Left lung (tissue), 4 donors: ENCODE measurements at regions not wholly inside any gene's neighbourhood (a gene's known extent, or its start where the extent isn't known, plus 50 kb on each side); places are given as distances from the start of the nearest gene placed in this dataset.

ENCODE experiments used
- ATAC-seq: fragments of 200-7000 bp; cut with Tn5 transposase; one replicate; pipeline ENCODE4 v1.9.1; 2020; ENCODE audit warnings: moderate library complexity
- DNase-seq, 4 donors: peaks; one replicate each; pipeline ENCODE4 v3.0.0-alpha.2; 2013 to 2020
- H3K27ac ChIP-seq, 2 donors: fragments of 200-600 bp; sonication (generic) in 1 of 2; one replicate each; pipeline versions ENCODE4 v1.5.0 to v1.8.0; 2020 to 2021
- H3K27me3 ChIP-seq, 2 donors: fragments of 200-600 bp; sonication (generic) in 1 of 2; one replicate each; pipeline versions ENCODE4 v1.5.0 to v1.8.0; 2020 to 2021
- H3K36me3 ChIP-seq, 2 donors: fragments of 200-600 bp; sonication (generic) in 1 of 2; one replicate each; pipeline versions ENCODE4 v1.5.0 to v1.8.0; 2020 to 2021
- H3K4me1 ChIP-seq, 2 donors: fragments of 200-600 bp; one replicate each; pipeline ENCODE4 v1.8.0; 2021
- H3K4me3 ChIP-seq, 2 donors: fragments of 200-600 bp; sonication (generic) in 1 of 2; one replicate each; pipeline versions ENCODE4 v1.5.0 to v1.8.0; 2020 to 2021; ENCODE audit warnings: mild to moderate bottlenecking in 1 of 2
- H3K9me3 ChIP-seq, 2 donors: fragments of 200-600 bp; sonication (generic) in 1 of 2; one replicate each; pipeline versions ENCODE4 v1.5.0 to v1.8.0; 2020 to 2021
- intact Hi-C, 2 donors: fragments of 100-400 bp; cut with DNase I; formaldehyde crosslinking; loops; one replicate each; pipeline versions ENCODE4 v1.11.2 to v1.14.2; 2022
- TF ChIP-seq, protein P1 (sequence below), 2 donors: fragments of 200-600 bp; sonication (generic) in 1 of 2; IDR thresholded peaks; one replicate each; pipeline versions ENCODE4 v1.5.0 to v1.8.0; 2021; ENCODE audit warnings: antibody characterized with exemption in 2 of 2
- donor health status: DM: no; HTN: yes; CAD: no.
- donor health status: DM: no; HTN: no; CAD: no.

DNA sequence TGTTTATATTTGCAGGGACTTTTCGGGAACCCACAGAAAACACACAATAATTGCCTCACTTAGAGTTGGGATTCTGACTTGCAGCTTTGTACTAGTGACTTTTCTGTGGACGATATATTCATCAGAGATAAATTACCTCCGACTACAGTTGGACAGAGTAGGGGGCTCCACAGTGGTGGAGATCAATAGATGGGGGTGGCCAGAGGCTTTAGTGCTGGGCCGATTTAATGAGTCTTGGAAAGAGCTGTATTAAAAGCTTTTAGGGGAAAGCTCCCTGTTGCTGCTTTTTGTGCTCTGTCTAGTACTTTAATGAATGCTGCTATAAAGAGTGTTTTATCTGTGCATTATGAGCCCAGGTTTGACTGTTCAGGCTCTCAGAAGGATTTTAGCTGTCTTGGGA is 359.2 kb upstream of the DPYD start:
- Histone ChIP-seq H3K4me1 (no peaks in the 10 kb centered on the region), H3K27me3 (no peaks in the 10 kb centered on the region), H3K36me3 (no peaks in the 10 kb centered on the region), H3K9me3 (no peaks in the 10 kb centered on the region), H3K4me3 (no peak overlapping the region), H3K27ac (no peak overlapping the region)
- TF ChIP-seq, protein P1, sequence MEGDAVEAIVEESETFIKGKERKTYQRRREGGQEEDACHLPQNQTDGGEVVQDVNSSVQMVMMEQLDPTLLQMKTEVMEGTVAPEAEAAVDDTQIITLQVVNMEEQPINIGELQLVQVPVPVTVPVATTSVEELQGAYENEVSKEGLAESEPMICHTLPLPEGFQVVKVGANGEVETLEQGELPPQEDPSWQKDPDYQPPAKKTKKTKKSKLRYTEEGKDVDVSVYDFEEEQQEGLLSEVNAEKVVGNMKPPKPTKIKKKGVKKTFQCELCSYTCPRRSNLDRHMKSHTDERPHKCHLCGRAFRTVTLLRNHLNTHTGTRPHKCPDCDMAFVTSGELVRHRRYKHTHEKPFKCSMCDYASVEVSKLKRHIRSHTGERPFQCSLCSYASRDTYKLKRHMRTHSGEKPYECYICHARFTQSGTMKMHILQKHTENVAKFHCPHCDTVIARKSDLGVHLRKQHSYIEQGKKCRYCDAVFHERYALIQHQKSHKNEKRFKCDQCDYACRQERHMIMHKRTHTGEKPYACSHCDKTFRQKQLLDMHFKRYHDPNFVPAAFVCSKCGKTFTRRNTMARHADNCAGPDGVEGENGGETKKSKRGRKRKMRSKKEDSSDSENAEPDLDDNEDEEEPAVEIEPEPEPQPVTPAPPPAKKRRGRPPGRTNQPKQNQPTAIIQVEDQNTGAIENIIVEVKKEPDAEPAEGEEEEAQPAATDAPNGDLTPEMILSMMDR (IDR thresholded peaks at IDR 0.05): no peak
- DNase-seq (no peak), ATAC-seq (no peak)
- intact Hi-C loops: no loop called here

GRCh38 chr1:98278055-98278454 is 357.2 kb upstream of the DPYD start:
- Histone ChIP-seq H3K27me3 (no peaks in the 10 kb centered on the region), H3K4me1 (no peaks in the 10 kb centered on the region), H3K27ac (no peak overlapping the region), H3K4me3 (no peak overlapping the region), H3K36me3 (no peaks in the 10 kb centered on the region), H3K9me3 (no peaks in the 10 kb centered on the region)
- intact Hi-C loops: no loop called here
- no peak for ATAC-seq
- no peak for DNase-seq
- TF ChIP-seq, protein P1 (IDR thresholded peaks at IDR 0.05): no peak

GRCh38 chr1:98277118-98277517 is 356.3 kb upstream of the DPYD start:
- Histone ChIP-seq H3K36me3 (no peaks in the 10 kb centered on the region), H3K27me3 (no peaks in the 10 kb centered on the region), H3K4me1 (no peaks in the 10 kb centered on the region), H3K9me3 (no peaks in the 10 kb centered on the region), H3K27ac (no peak overlapping the region), H3K4me3 (no peak overlapping the region)
- DNase-seq (no peak), ATAC-seq (peak; percentile 56)
- TF ChIP-seq, protein P1 (IDR thresholded peaks at IDR 0.05): no peak
- intact Hi-C loops: no loop called here

DNA sequence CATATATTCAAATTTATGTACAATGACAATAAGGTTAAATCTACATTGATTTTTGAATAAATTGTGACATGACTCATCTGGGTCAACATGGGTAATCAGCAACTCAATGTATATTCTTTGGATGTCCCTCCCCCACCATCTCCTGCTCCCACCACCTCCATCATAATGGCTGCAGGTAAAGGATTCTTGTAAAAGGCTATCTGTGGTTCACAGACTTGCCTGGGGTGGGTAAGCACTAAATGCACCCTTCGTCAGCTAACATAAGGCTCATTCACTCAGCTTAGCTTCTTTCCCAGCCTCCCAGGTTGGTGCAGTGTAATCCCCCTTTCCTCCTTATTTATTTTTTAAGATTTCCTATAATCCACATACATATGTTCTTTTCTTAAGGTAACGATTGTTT is 355.7 kb upstream of the DPYD start:
- Histone ChIP-seq H3K27ac (no peak overlapping the region), H3K27me3 (no peaks in the 10 kb centered on the region), H3K4me1 (no peaks in the 10 kb centered on the region), H3K4me3 (no peak overlapping the region), H3K9me3 (no peaks in the 10 kb centered on the region), H3K36me3 (no peaks in the 10 kb centered on the region)
- TF ChIP-seq, protein P1 (IDR thresholded peaks at IDR 0.05): no peak
- no peak for ATAC-seq
- DNase-seq: no peak
- intact Hi-C loops: no loop called here

GRCh38 chr1:98268316-98268715 is 347.5 kb upstream of the DPYD start:
- TF ChIP-seq, protein P1 (IDR thresholded peaks at IDR 0.05): no peak
- DNase-seq: no peak
- H3K27me3 ChIP-seq: no peaks in the 10 kb centered on the region
- H3K4me1 ChIP-seq: no peaks in the 10 kb centered on the region
- H3K36me3 ChIP-seq: no peaks in the 10 kb centered on the region
- H3K4me3 ChIP-seq: no peak overlapping the region
- no peak overlapping the region for H3K27ac ChIP-seq
- H3K9me3 ChIP-seq: no peaks in the 10 kb centered on the region
- intact Hi-C loops: no loop called here
- no peak for ATAC-seq
